NCI-H1092 treated with DMSO at 0.1 percent for 48 hours (cell line): ENCODE measurements at regions not wholly inside any gene's neighbourhood (a gene's known extent, or its start where the extent isn't known, plus 50 kb on each side); places are given as distances from the start of the nearest gene placed in this dataset.

Source experiments
- DNase-seq: peaks from one replicate; lab custom pipeline; 2025; lab: John Stamatoyannopoulos, UW

GRCh38 chr7:39890411-39890810 is 59.6 kb upstream of the CDK13 start:
- DNase-seq, result no peak

DNA sequence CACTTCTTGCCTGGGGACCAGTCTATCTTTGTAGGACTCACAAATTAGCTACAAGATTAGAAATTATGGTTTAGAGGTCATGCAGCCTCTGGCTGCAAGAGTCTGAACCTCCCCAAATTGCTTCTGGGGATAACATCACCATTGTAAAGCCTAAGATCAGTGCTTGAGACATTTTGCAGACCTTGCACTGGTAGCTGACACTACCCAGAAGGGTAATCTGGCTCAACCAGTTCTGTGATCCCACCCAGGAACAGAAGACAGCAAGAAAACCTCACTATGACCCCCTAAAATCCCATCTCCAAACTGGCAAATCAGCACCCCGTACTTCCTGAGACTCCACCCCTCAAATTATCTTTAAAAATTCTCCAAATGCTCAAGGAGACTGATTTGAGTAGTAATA is 58.2 kb upstream of the CDK13 start:
- DNase-seq, result no peak

DNA sequence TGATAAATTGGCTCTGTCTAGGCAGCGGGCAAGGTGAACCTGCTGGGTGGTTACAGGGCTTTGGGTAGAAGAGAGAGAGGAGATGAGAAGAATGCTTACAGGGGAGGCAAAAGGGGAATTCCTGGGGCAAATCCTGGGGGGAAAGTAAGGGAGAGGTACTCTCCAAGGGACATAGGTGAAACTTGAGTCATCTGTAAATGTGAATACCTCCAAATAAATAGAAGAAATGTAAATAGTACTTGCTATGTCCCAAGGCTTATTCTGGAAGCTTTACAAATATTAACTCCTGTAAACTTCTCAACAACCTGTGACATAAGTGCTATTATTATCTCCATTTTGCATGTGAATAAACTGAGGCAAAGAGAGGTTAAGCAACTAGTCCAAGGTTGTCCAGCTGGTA is 57.7 kb upstream of the CDK13 start:
- no peak for DNase-seq

DNA sequence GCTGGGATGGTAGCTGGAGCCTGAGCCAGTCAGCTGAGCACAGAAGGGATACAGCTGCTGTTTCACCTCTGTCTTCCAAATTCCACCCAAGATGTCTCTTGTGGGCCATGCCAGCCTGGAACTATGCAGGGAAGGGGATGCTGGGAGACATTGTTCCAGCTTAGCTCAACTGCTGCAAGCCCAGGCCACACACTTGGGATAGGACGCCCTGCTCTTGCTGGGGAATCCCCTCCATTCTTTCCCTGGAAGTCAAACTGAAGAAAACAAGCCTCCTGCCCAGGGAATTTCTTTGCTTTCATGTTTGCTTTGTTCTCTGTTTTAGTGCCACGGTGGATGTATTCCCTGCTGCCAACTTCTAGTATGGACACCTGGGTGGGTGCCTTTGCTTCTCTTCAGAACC is 55.2 kb upstream of the CDK13 start:
- no peak for DNase-seq

- no peak for DNase-seq
These were observed 53.2 kb upstream of the CDK13 start for GRCh38 chr7:39896840-39897239.

- DNase-seq, result no peak
These were observed 51.2 kb upstream of the CDK13 start for GRCh38 chr7:39898867-39899266.
